ENCODE measurements at regions not wholly inside any gene's neighbourhood (a gene's known extent, or its start where the extent isn't known, plus 50 kb on each side); places are given as distances from the start of the nearest gene placed in this dataset.

DNA sequence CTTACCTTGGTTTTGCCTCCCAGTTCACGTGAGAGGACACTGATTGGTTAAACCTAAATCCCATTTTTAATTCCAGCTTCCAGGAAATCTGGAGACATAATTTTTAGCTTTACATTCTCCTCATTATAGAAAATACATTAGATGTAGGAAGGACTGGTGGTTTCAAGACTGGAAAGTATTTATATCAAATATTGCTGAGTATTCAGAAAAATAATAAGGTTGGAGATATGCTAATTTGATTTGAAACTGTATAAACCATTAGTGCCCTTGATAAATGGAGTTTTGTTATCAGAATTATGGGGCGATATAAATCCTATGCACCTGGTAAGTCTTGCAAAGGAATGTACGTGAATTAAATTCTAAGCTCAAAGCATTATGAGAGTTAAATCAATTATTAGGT, 218.0 kb upstream of the ADGRL4 start:
- TF ChIP-seq, protein P1, sequence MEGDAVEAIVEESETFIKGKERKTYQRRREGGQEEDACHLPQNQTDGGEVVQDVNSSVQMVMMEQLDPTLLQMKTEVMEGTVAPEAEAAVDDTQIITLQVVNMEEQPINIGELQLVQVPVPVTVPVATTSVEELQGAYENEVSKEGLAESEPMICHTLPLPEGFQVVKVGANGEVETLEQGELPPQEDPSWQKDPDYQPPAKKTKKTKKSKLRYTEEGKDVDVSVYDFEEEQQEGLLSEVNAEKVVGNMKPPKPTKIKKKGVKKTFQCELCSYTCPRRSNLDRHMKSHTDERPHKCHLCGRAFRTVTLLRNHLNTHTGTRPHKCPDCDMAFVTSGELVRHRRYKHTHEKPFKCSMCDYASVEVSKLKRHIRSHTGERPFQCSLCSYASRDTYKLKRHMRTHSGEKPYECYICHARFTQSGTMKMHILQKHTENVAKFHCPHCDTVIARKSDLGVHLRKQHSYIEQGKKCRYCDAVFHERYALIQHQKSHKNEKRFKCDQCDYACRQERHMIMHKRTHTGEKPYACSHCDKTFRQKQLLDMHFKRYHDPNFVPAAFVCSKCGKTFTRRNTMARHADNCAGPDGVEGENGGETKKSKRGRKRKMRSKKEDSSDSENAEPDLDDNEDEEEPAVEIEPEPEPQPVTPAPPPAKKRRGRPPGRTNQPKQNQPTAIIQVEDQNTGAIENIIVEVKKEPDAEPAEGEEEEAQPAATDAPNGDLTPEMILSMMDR (conservative IDR thresholded peaks at IDR 0.05; ENCODE audit: low read depth, low read length) = no peak
- no peak overlapping the region for H3K4me3 ChIP-seq (ENCODE audit: low read depth, low read length)
- no peak for DNase-seq (ENCODE audit: low read depth)

DNA sequence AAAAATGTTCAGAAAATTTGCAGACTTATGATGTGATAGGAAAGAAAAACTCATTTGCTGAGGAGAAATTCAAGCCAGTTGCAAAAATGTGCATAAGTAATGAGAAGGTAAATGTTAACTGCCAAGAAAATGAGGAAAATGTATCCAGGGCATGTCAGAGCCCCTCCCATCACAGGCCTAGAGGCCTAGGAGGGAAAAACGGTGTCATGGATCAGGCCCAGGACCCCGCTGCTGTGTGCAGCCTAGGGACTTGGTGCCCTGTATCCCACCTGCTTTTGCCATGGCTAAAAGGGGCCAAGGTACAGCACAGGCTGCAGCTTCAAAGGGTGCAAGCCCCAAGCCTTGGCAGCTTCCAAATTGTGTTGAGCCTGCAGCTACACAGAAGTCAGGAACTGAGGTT, 214.0 kb upstream of the ADGRL4 start:
- no peak overlapping the region for H3K4me3 ChIP-seq (ENCODE audit: low read depth, low read length)
- TF ChIP-seq, protein P1 (conservative IDR thresholded peaks at IDR 0.05; ENCODE audit: low read depth, low read length) = no peak
- no peak for DNase-seq (ENCODE audit: low read depth)

- no peak overlapping the region for H3K4me3 ChIP-seq (ENCODE audit: low read depth, low read length)
- TF ChIP-seq, protein P1 (conservative IDR thresholded peaks at IDR 0.05; ENCODE audit: low read depth, low read length) = no peak
- DNase-seq (ENCODE audit: low read depth) = no peak
Observed at GRCh38 chr1:79215311-79215710, 208.8 kb upstream of the ADGRL4 start.

DNA sequence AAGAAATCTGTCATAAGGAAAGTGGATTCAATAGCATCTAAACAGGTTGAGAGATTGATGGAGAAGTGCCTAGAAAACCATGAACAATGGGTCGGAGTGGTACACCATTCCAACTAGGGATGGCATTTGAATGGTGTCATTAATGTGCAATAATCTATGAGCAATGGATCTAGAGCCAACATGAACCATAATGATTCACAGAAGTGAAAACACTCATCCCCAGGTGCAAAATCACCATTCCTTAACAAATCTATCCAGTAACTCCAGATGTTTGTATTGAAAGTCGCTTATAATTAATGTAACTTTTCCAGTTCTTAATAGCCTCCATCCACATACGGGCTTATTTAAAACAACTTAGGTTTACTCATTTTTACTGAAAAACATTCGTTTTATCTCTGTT, 201.3 kb upstream of the ADGRL4 start:
- no peak for DNase-seq (ENCODE audit: low read depth)
- TF ChIP-seq, protein P1 (conservative IDR thresholded peaks at IDR 0.05; ENCODE audit: low read depth, low read length) = no peak
- H3K4me3 ChIP-seq (ENCODE audit: low read depth, low read length) = no peak overlapping the region

- H3K4me3 ChIP-seq (ENCODE audit: low read depth, low read length) = no peak overlapping the region
- no peak for DNase-seq (ENCODE audit: low read depth)
- TF ChIP-seq, protein P1 (conservative IDR thresholded peaks at IDR 0.05; ENCODE audit: low read depth, low read length) = no peak
Observed at GRCh38 chr1:79207331-79207730, 200.8 kb upstream of the ADGRL4 start.

DNA sequence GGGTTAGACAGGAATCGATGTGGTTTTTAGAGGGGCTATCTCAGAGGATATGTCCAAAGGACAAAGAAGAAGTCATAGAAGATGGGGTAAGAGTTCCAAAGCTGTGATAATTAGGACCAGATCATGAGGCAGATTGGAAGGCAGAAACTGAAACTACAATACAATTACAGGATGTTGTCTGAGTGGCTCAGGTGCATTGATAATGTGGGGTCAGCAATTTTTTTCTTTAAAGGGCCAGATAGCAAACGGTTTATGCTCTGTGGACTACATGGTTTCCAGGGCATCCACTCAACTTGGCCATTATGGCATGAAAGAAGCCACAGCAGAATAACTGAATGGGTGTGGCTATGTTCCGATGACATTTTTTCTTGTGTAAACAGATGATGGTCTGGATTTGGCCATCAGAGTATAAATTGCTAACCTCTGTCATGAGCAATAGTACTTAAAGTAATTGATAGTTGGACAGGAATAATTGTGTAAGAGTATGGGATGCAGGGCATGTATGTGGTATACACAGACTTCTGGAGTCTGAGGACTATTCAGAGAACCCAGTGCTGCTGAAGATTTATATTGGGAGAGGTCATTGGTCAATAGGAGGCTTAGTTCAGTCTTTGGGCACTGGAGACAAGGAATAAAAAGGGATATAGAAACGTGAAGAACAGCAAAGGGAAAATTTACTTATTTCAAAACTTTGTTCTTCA, 198.4 kb upstream of the ADGRL4 start:
- no peak overlapping the region for H3K4me3 ChIP-seq (ENCODE audit: low read depth, low read length)
- TF ChIP-seq, protein P1 (conservative IDR thresholded peaks at IDR 0.05; ENCODE audit: low read depth, low read length) = no peak
- DNase-seq (ENCODE audit: low read depth) = no peak

- TF ChIP-seq, protein P1 (conservative IDR thresholded peaks at IDR 0.05; ENCODE audit: low read depth, low read length) = no peak
- peak; percentile 39 for DNase-seq (ENCODE audit: low read depth)
Observed at GRCh38 chr1:79198832-79199231, 192.3 kb upstream of the ADGRL4 start.

More at GRCh38 chr1:79198832-79199231, 192.3 kb upstream of the ADGRL4 start:
- H3K4me3 ChIP-seq (ENCODE audit: low read depth, low read length) = no peak overlapping the region

All from epithelial cell of proximal tubule (primary cell).